Parathyroid adenoma (tissue), 2 donors: ENCODE measurements at regions not wholly inside any gene's neighbourhood (a gene's known extent, or its start where the extent isn't known, plus 50 kb on each side); places are given as distances from the start of the nearest gene placed in this dataset.
"Not testable (repeated sequence)": the region's sequence is repeated elsewhere in the genome, so short reads cannot be mapped to it uniquely, and the experiment has no call there.

Experiments
- H2AFZ ChIP-seq: fragments of 300-600 bp; sonication (generic); one replicate; pipeline ENCODE4 v1.7.0; 2017; ENCODE audit warnings: antibody characterized with exemption, mild to moderate bottlenecking
- H3K27ac ChIP-seq: fragments of 300-600 bp; sonication (generic); one replicate; pipeline ENCODE4 v1.7.0; 2017
- H3K27me3 ChIP-seq: fragments of 300-600 bp; sonication (generic); one replicate; pipeline ENCODE4 v1.7.0; 2017; ENCODE audit warnings: low read length; ENCODE audit not compliant: control insufficient read depth, insufficient read depth
- H3K36me3 ChIP-seq: fragments of 300-600 bp; sonication (generic); one replicate; pipeline ENCODE4 v1.7.0; 2017; ENCODE audit warnings: low read length; ENCODE audit not compliant: control insufficient read depth, insufficient read depth
- H3K4me1 ChIP-seq: fragments of 300-600 bp; sonication (generic); one replicate; pipeline ENCODE4 v1.7.0; 2017; ENCODE audit warnings: control low read depth
- H3K4me2 ChIP-seq: fragments of 300-600 bp; sonication (generic); one replicate; pipeline ENCODE4 v1.7.0; 2017; ENCODE audit warnings: low read length
- H3K4me3 ChIP-seq: fragments of 300-600 bp; sonication (generic); one replicate; pipeline ENCODE4 v1.7.0; 2017; ENCODE audit warnings: low read depth, low read length
- H3K79me2 ChIP-seq: fragments of 300-600 bp; sonication (generic); one replicate; pipeline ENCODE4 v1.7.0; 2017; ENCODE audit warnings: control low read depth
- H3K9ac ChIP-seq: fragments of 300-600 bp; sonication (generic); one replicate; pipeline ENCODE4 v1.7.0; 2017; ENCODE audit warnings: mild to moderate bottlenecking
- H3K9me3 ChIP-seq: fragments of 300-600 bp; sonication (generic); one replicate; pipeline ENCODE4 v1.7.0; 2017; ENCODE audit warnings: low read length; ENCODE audit not compliant: control insufficient read depth
- CTCF ChIP-seq: fragments of 300-600 bp; sonication (generic); IDR thresholded peaks from one replicate; pipeline ENCODE4 v1.7.0; 2017; ENCODE audit warnings: antibody characterized with exemption, mild to moderate bottlenecking
- donor health status: primary hyperparathyroidism.

DNA sequence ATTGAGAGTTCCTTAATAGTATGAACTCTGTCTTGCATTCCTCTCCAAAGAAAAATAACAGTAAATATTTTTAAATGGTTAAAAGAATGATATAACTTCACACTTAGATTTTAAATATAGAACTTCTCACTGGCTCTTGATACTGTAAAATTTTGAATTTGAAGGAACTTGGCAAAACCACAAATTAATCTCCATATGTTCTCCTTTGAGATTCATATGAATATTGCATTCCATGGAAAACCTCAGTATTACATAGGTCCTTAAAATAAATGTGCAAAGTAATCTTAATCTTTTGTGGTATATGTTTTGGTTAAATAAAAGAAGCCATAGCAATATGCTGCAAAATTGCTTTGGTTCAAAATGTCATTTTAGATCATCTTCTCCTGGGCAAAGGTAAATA is 1137.6 kb upstream of the LRRTM3 start:
- H3K36me3 ChIP-seq, result no peaks in the 10 kb centered on the region
- H3K27ac ChIP-seq, result no peak overlapping the region
- no peak overlapping the region for H3K4me3 ChIP-seq
- no peak overlapping the region for H3K4me2 ChIP-seq
- H3K27me3 ChIP-seq, result no peaks in the 10 kb centered on the region
- H2AFZ ChIP-seq, result no peak overlapping the region
- no peaks in the 10 kb centered on the region for H3K9me3 ChIP-seq
- H3K9ac ChIP-seq, result no peak overlapping the region
- no peaks in the 10 kb centered on the region for H3K4me1 ChIP-seq
- TF ChIP-seq CTCF, result no peak
- H3K79me2 ChIP-seq, result no peaks in the 10 kb centered on the region

DNA sequence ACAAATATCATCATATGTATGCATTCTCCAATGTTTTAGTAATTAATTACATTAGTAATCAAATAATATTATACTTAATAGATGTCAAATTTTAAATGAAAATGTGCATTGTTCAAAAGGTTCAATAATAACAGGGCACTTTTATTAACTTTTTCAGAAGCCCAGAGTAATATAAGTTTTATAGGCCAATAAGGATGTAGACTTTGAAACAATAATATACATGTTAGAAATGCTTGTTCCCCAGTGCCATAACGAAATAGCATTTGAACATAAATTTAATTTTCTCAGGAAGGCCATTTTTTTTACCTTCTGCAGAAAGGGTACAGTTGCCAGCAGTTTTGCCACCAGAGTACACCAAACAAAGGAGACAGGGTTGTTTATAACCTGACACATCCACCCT is 1133.9 kb upstream of the LRRTM3 start:
- H3K79me2 ChIP-seq, result no peaks in the 10 kb centered on the region
- no peaks in the 10 kb centered on the region for H3K9me3 ChIP-seq
- no peak overlapping the region for H3K4me2 ChIP-seq
- H3K27ac ChIP-seq, result no peak overlapping the region
- no peak overlapping the region for H3K4me3 ChIP-seq
- no peaks in the 10 kb centered on the region for H3K36me3 ChIP-seq
- no peaks in the 10 kb centered on the region for H3K4me1 ChIP-seq
- no peak for TF ChIP-seq CTCF
- H3K9ac ChIP-seq, result no peak overlapping the region
- no peaks in the 10 kb centered on the region for H3K27me3 ChIP-seq
- no peak overlapping the region for H2AFZ ChIP-seq

DNA sequence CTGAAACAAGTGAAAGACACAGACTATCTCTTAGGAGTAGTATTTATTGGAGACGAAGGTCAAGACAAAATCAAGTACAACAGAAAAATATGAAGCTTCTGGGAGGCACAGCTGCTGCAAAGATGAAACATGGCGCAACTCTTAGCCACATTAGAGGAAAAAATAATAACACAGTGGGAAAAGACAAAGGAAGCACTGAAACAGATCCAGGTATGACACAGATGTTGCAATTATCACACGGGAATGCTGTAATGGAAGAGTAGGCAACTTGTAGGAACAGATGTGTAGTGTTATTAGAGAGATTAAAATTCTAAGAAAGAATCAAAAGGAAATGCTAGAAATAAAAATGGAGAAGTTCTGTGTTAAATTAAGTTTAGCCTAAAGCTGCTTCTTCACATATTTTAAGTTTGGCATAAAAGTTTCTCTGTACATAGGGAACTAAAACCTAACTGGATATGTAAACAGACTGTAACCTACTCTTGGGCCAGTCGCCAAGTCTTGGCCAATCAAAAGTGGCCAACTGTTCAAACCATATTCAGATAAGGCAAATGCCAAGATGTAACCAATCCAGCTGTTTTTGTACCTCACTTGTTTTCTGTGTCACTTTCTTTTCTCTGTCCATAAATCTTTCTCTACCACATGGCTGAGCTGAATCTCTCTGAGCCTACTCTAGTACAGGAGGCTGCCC is 1132.0 kb upstream of the LRRTM3 start:
- Histone ChIP-seq H3K36me3 (no peaks in the 10 kb centered on the region), H3K9me3 (no peaks in the 10 kb centered on the region), H3K79me2 (no peaks in the 10 kb centered on the region), H3K4me1 (no peaks in the 10 kb centered on the region), H3K9ac (no peak overlapping the region), H3K27me3 (no peaks in the 10 kb centered on the region), H3K27ac (no peak overlapping the region), H3K4me3 (no peak overlapping the region), H2AFZ (no peak overlapping the region), H3K4me2 (no peak overlapping the region)
- TF ChIP-seq CTCF, result no peak

DNA sequence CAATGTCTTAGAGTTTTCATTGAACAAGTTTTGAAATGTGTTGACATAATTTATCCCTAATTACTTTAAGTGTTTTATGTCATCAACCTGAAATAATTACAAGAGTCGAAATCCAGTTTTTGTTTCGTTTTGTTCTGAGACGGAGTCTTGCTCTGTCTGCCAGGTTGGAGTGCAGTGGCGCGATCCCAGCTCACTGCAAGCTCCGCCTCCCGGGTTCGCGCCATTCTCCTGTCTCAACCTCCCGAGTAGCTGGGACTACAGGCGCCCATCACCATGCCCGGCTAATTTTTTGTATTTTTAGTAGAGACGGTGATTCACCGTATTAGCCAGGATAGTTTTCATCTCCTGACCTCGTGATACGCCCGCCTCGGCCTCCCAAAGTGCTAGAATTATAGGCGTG is 1131.0 kb upstream of the LRRTM3 start:
- H3K9ac ChIP-seq, H3K27me3 ChIP-seq, H3K4me2 ChIP-seq, H3K4me3 ChIP-seq, H3K27ac ChIP-seq, H3K36me3 ChIP-seq, H2AFZ ChIP-seq, H3K79me2 ChIP-seq, H3K4me1 ChIP-seq, H3K9me3 ChIP-seq: not testable (repeated sequence)

DNA sequence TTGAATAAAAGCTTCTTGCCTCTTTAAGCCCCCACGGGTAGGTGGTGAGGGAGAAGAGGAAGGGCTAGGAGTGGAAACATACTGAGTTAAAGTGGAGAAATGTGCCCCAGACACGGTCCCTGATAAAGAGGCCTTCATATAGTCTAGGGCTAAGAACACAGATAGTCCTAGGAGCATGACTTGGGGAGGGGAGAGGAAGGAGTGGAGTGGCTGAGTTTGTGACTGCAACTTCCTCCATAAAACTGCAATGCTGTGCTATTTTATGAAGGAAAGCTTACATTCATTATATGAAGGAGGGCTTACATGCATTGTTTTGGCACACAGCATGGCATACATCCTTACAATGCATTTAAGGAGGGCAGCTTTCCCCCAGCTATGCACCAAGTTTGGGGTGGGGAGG is 1129.4 kb upstream of the LRRTM3 start:
- Histone ChIP-seq H3K36me3 (no peaks in the 10 kb centered on the region), H3K9me3 (no peaks in the 10 kb centered on the region), H3K4me1 (no peaks in the 10 kb centered on the region), H3K27ac (no peak overlapping the region), H2AFZ (no peak overlapping the region), H3K4me2 (no peak overlapping the region), H3K4me3 (no peak overlapping the region), H3K9ac (no peak overlapping the region), H3K27me3 (no peaks in the 10 kb centered on the region), H3K79me2 (no peaks in the 10 kb centered on the region)
- TF ChIP-seq CTCF, result no peak
